CD4-positive, alpha-beta memory T cell (primary cell): ENCODE measurements at regions not wholly inside any gene's neighbourhood (a gene's known extent, or its start where the extent isn't known, plus 50 kb on each side); places are given as distances from the start of the nearest gene placed in this dataset.

Experiments used
- CTCF ChIA-PET: fragments of 350-600 bp; sonication (Branson Sonifier 250); formaldehyde crosslinking; loops from one replicate; lab custom pipeline; 2021; ENCODE audit warnings: inconsistent platforms; ENCODE audit not compliant: partially characterized antibody; lab: Charles Lee
- POLR2A ChIA-PET: fragments of 350-600 bp; sonication (Branson Sonifier 250); formaldehyde crosslinking; loops from one replicate; lab custom pipeline; 2021; ENCODE audit not compliant: partially characterized antibody; lab: Charles Lee
- DNase-seq, 5 donors: peaks; one replicate each; pipeline versions ENCODE4 v3.0.0 to v3.0.0-alpha.2; 2020 to 2022; ENCODE audit warnings: mixed read lengths in 1 of 5
- H3K27ac ChIP-seq: one replicate; pipeline ENCODE4 v1.7.0; 2013; ENCODE audit warnings: low read depth, low read length
- H3K27me3 ChIP-seq: 2 replicates; pipeline ENCODE4 v1.7.0; 2013; ENCODE audit warnings: mild to moderate bottlenecking, low read length, moderate library complexity; ENCODE audit not compliant: insufficient read depth
- H3K36me3 ChIP-seq: 2 replicates; pipeline ENCODE4 v1.7.0; 2013; ENCODE audit warnings: mild to moderate bottlenecking, low read length, moderate library complexity; ENCODE audit not compliant: insufficient read depth
- H3K4me1 ChIP-seq: 2 replicates; pipeline ENCODE4 v1.7.0; 2013; ENCODE audit warnings: mild to moderate bottlenecking, low read length, moderate library complexity; ENCODE audit not compliant: insufficient read depth
- H3K4me3 ChIP-seq, 2 donors: one replicate each; pipeline ENCODE4 v1.7.0; 2013; ENCODE audit warnings: low read length in 2 of 2, mild to moderate bottlenecking in 1 of 2
- H3K9me3 ChIP-seq, 2 donors: one replicate each; pipeline ENCODE4 v1.7.0; 2013; ENCODE audit warnings: low read length in 2 of 2, control low read depth in 1 of 2; ENCODE audit not compliant: control insufficient read depth in 1 of 2
- H3K27ac Mint-ChIP-seq, 7 donors: one replicate each; pipeline ENCODE4 v1.8.0; 2020 to 2021; ENCODE audit warnings: mixed read lengths in 7 of 7, mild to moderate bottlenecking in 6 of 7, inconsistent platforms in 3 of 7, moderate library complexity in 3 of 7
- H3K27me3 Mint-ChIP-seq, 2 donors: one replicate each; pipeline ENCODE4 v1.8.0; 2020 to 2021; ENCODE audit warnings: mixed read lengths in 2 of 2
- H3K36me3 Mint-ChIP-seq, 2 donors: one replicate each; pipeline ENCODE4 v1.8.0; 2020 to 2021; ENCODE audit warnings: mixed read lengths in 2 of 2, inconsistent platforms in 1 of 2, mild to moderate bottlenecking in 1 of 2
- H3K4me1 Mint-ChIP-seq, 4 donors: one replicate each; pipeline ENCODE4 v1.8.0; 2020 to 2021; ENCODE audit warnings: mixed read lengths in 4 of 4, mild to moderate bottlenecking in 1 of 4
- H3K4me3 Mint-ChIP-seq, 8 donors: one replicate each; pipeline ENCODE4 v1.8.0; 2020 to 2021; ENCODE audit warnings: mixed read lengths in 8 of 8, mild to moderate bottlenecking in 7 of 8, moderate library complexity in 6 of 8, inconsistent platforms in 3 of 8
- H3K9me3 Mint-ChIP-seq, 8 donors: one replicate each; pipeline ENCODE4 v1.8.0; 2020 to 2021; ENCODE audit warnings: mixed read lengths in 8 of 8, mild to moderate bottlenecking in 5 of 8, inconsistent platforms in 3 of 8, moderate library complexity in 1 of 8
- intact Hi-C: fragments of 100-400 bp; cut with micrococcal nuclease; formaldehyde crosslinking; loops from one replicate; pipeline ENCODE4 v1.15.1; 2023

DNA sequence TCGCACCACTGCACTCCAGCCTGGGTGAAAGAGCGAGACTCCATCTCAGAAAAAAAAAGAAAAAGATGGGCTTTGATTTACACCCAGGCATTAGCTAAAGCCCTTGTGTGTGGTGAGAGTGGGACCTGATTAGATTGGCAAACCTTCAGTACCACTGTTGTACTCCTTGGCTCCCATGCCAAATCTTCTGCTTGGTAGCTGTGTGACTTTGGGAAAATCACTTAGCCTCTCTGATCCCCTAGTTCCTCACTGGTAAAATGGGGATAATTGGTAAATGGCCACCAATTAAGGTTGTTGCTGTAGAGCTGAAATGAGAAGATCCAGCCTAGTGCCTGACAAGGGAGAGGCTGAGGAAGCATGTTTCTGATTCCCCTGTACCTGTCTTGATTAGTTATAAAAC lies 63.7 kb downstream of the SLC25A47 start:
- Mint-ChIP-seq H3K4me3 (no peak overlapping the region), H3K4me1 (peaks cover 6 to 14% (median 10%) of the 10 kb centered on the region in 4 donors), H3K27ac (no peak overlapping the region), H3K27me3 (no peaks in the 10 kb centered on the region), H3K9me3 (no peaks in the 10 kb centered on the region), H3K36me3 (peaks cover 0 to 17% of the 10 kb centered on the region in 2 donors)
- no peaks in the 10 kb centered on the region for H3K36me3 ChIP-seq
- no peaks in the 10 kb centered on the region for H3K27me3 ChIP-seq
- no peaks in the 10 kb centered on the region for H3K4me1 ChIP-seq
- ChIA-PET CTCF (interaction anchor here (0.8 to 13.5 kb wide), 5 partner anchors 9 to 276 kb away, joined by 3 to 277 read pairs (median 8); no protein-coding TSS in a partner anchor), POLR2A (interaction anchor here (0.9 kb wide), 1 partner anchor 259 kb away, joined by 4 read pairs; no protein-coding TSS in a partner anchor)
- H3K9me3 ChIP-seq = no peaks in the 10 kb centered on the region
- no peak for DNase-seq
- no peak overlapping the region for H3K4me3 ChIP-seq
- H3K27ac ChIP-seq = no peak overlapping the region
- intact Hi-C loops = no loop called here

DNA sequence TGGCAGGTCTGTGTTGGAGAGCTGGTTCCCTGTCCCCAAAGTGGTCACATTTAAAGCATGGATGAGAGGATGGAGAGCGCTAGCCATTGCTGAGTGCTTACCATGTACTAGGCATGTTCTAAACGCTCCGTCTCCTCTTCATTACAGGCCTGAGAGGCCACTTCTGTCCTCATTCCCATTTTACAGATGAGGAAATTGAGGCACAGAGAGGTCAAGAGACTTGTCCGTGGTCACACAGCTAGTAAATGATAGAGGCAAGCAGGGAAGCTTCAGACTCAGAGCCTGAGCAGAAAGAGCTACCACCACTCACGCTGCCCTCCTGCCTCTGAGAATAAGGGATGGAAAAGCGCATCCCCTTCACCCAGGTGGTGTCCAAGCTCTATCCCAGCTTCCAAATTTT lies 64.3 kb downstream of the SLC25A47 start:
- H3K9me3 Mint-ChIP-seq = no peaks in the 10 kb centered on the region
- no peak overlapping the region for H3K27ac Mint-ChIP-seq
- H3K27me3 Mint-ChIP-seq = no peaks in the 10 kb centered on the region
- POLR2A ChIA-PET = interaction anchor here (0.9 kb wide), 1 partner anchor 258 kb away, joined by 4 read pairs; no protein-coding TSS in a partner anchor
- H3K9me3 ChIP-seq = no peaks in the 10 kb centered on the region
- H3K4me3 ChIP-seq = no peak overlapping the region
- no peaks in the 10 kb centered on the region for H3K27me3 ChIP-seq
- no peak for DNase-seq
- no peaks in the 10 kb centered on the region for H3K4me1 ChIP-seq
- CTCF ChIA-PET = interaction anchor here (0.8 to 13.5 kb wide), 4 partner anchors 10 to 275 kb away, joined by 3 to 277 read pairs (median 96); no protein-coding TSS in a partner anchor
- peaks cover 0 to 17% of the 10 kb centered on the region in 2 donors for H3K36me3 Mint-ChIP-seq
- H3K27ac ChIP-seq = no peak overlapping the region
- H3K4me1 Mint-ChIP-seq = peaks cover 6 to 14% (median 11%) of the 10 kb centered on the region in 4 donors
- H3K36me3 ChIP-seq = no peaks in the 10 kb centered on the region
- intact Hi-C loops = no loop called here
- no peak overlapping the region for H3K4me3 Mint-ChIP-seq

- Mint-ChIP-seq H3K27ac (peak overlapping the region in 2 of 7 donors; percentile 24 to 41), H3K4me1 (peaks cover 6 to 17% (median 12%) of the 10 kb centered on the region in 4 donors), H3K36me3 (peaks cover 0 to 20% of the 10 kb centered on the region in 2 donors), H3K9me3 (no peaks in the 10 kb centered on the region), H3K4me3 (no peak overlapping the region), H3K27me3 (no peaks in the 10 kb centered on the region)
- no peaks in the 10 kb centered on the region for H3K27me3 ChIP-seq
- no peaks in the 10 kb centered on the region for H3K4me1 ChIP-seq
- H3K27ac ChIP-seq = no peak overlapping the region
- H3K4me3 ChIP-seq = no peak overlapping the region
- DNase-seq = no peak
- intact Hi-C loops = no loop called here
- no peaks in the 10 kb centered on the region for H3K36me3 ChIP-seq
- CTCF ChIA-PET = interaction anchor here (1.9 to 13.5 kb wide), 3 partner anchors 11 to 266 kb away, joined by 8 to 277 read pairs (median 185); no protein-coding TSS in a partner anchor
- no peaks in the 10 kb centered on the region for H3K9me3 ChIP-seq
- POLR2A ChIA-PET = no interaction called here
Measured at GRCh38 chr14:100388103-100389054, 65.2 kb downstream of the SLC25A47 start.

- Histone ChIP-seq H3K27ac (no peak overlapping the region), H3K27me3 (no peaks in the 10 kb centered on the region), H3K36me3 (no peaks in the 10 kb centered on the region), H3K4me1 (no peaks in the 10 kb centered on the region), H3K4me3 (no peak overlapping the region), H3K9me3 (no peaks in the 10 kb centered on the region)
- Mint-ChIP-seq H3K4me3 (no peak overlapping the region), H3K27me3 (no peaks in the 10 kb centered on the region), H3K27ac (no peak overlapping the region), H3K36me3 (peaks cover 0 to 20% of the 10 kb centered on the region in 2 donors), H3K4me1 (peaks cover 0 to 11% (median 10%) of the 10 kb centered on the region in 4 donors), H3K9me3 (no peaks in the 10 kb centered on the region)
- no peak for DNase-seq
- POLR2A ChIA-PET = no interaction called here
- CTCF ChIA-PET = interaction anchor here (1.0 to 13.5 kb wide), 3 partner anchors 8 to 265 kb away, joined by 3 to 277 read pairs (median 185); no protein-coding TSS in a partner anchor
- intact Hi-C loops = no loop called here
Measured at GRCh38 chr14:100389497-100390104, 66.5 kb downstream of the SLC25A47 start.

DNA sequence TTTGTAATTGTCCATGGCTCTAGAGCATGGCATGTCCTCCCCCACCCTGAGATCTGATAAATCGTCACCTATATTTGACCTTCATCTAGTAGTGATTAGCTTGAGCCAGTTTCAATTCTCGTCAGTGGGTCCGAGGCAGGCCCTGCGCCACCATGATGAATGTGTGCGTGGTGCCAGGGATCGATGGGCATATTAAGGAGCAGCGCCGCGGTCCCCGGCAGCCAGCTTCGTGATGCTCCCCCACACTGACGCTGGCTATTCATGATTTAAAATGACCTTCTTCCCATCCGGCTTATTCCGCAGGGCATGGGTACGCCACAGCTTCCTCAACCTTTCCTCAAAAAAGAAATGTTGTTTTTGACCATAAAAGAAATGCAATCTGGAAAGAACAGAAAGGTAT lies 68.0 kb downstream of the SLC25A47 start:
- intact Hi-C loops = no loop called here
- H3K4me3 Mint-ChIP-seq = no peak overlapping the region
- CTCF ChIA-PET = interaction anchor here (12.6 to 13.5 kb wide), 2 partner anchors 254 to 264 kb away, joined by 185 to 277 read pairs; no protein-coding TSS in a partner anchor
- H3K27me3 Mint-ChIP-seq = no peaks in the 10 kb centered on the region
- POLR2A ChIA-PET = no interaction called here
- peaks cover 0 to 10% (median 9%) of the 10 kb centered on the region in 4 donors for H3K4me1 Mint-ChIP-seq
- no peaks in the 10 kb centered on the region for H3K27me3 ChIP-seq
- H3K9me3 ChIP-seq = no peaks in the 10 kb centered on the region
- no peak overlapping the region for H3K27ac Mint-ChIP-seq
- H3K4me1 ChIP-seq = no peaks in the 10 kb centered on the region
- DNase-seq = no peak
- peaks cover 0 to 20% of the 10 kb centered on the region in 2 donors for H3K36me3 Mint-ChIP-seq
- H3K9me3 Mint-ChIP-seq = no peaks in the 10 kb centered on the region
- no peak overlapping the region for H3K27ac ChIP-seq
- H3K36me3 ChIP-seq = no peaks in the 10 kb centered on the region
- no peak overlapping the region for H3K4me3 ChIP-seq

DNA sequence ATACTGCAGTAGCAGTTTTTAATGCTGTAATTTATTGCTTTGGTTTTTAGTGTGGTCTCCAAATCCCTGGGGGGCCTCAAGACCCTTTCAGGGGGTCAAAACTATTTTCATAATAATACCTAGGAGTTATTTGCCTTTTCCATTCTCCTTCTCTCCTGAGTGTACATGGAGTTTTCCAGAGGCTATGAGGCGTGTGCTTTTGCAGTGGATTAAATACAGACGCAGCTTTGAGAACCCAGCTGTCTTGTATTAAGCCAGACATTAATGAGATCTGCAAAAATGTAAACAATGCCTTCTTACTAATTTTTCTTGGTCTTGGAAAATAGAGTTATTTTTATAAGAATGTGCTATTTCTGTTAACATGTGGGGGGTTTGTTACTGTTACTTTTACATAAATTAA lies 68.6 kb downstream of the SLC25A47 start:
- Histone ChIP-seq H3K9me3 (no peaks in the 10 kb centered on the region), H3K4me3 (no peak overlapping the region), H3K4me1 (no peaks in the 10 kb centered on the region), H3K36me3 (no peaks in the 10 kb centered on the region), H3K27ac (no peak overlapping the region), H3K27me3 (no peaks in the 10 kb centered on the region)
- intact Hi-C loops = no loop called here
- no peak for DNase-seq
- no peaks in the 10 kb centered on the region for H3K9me3 Mint-ChIP-seq
- ChIA-PET CTCF (interaction anchor here (12.6 to 13.5 kb wide), 2 partner anchors 253 to 263 kb away, joined by 185 to 277 read pairs; no protein-coding TSS in a partner anchor), POLR2A (no interaction called here)
- H3K27ac Mint-ChIP-seq = no peak overlapping the region
- H3K4me1 Mint-ChIP-seq = peaks cover 0 to 10% (median 9%) of the 10 kb centered on the region in 4 donors
- H3K27me3 Mint-ChIP-seq = no peaks in the 10 kb centered on the region
- peaks cover 0 to 25% of the 10 kb centered on the region in 2 donors for H3K36me3 Mint-ChIP-seq
- no peak overlapping the region for H3K4me3 Mint-ChIP-seq
